ENCODE measurements at regions not wholly inside any gene's neighbourhood (a gene's known extent, or its start where the extent isn't known, plus 50 kb on each side); places are given as distances from the start of the nearest gene placed in this dataset.
A peak's percentile ranks its signal among the peaks of the same experiment; 100 is the strongest.
"Not testable (repeated sequence)": the region's sequence is repeated elsewhere in the genome, so short reads cannot be mapped to it uniquely, and the experiment has no call there.

GRCh38 chr15:91415258-91415657 is 315.2 kb downstream of the SV2B start:
- not testable (repeated sequence) for DNase-seq

GRCh38 chr15:91420689-91421088 is 320.6 kb downstream of the SV2B start:
- DNase-seq: no peak

- DNase-seq: no peak
These were observed 322.7 kb downstream of the SV2B start for GRCh38 chr15:91422797-91423196.

GRCh38 chr15:91424001-91424400 is 323.9 kb downstream of the SV2B start:
- DNase-seq: no peak

- peak; percentile 78 for DNase-seq
These were observed 326.4 kb downstream of the SV2B start for GRCh38 chr15:91426412-91426811.

- DNase-seq: no peak
These were observed 329.9 kb downstream of the SV2B start for GRCh38 chr15:91429973-91430372.

- no peak for DNase-seq
These were observed 331.1 kb downstream of the SV2B start for GRCh38 chr15:91431041-91431715.

GRCh38 chr15:91435113-91435512 is 335.1 kb downstream of the SV2B start:
- no peak for DNase-seq

- DNase-seq: no peak
These were observed 344.6 kb downstream of the SV2B start for GRCh38 chr15:91444656-91445055.

GRCh38 chr15:91445695-91446228 is 345.7 kb downstream of the SV2B start:
- DNase-seq: peak; percentile 58

GRCh38 chr15:91447991-91448644 is 348.1 kb downstream of the SV2B start:
- no peak for DNase-seq

GRCh38 chr15:91453376-91453775 is 353.3 kb downstream of the SV2B start:
- not testable (repeated sequence) for DNase-seq

GRCh38 chr15:91456251-91456718 is 356.2 kb downstream of the SV2B start:
- peak; percentile 100 for DNase-seq

GRCh38 chr15:91456921-91457320 is 356.9 kb downstream of the SV2B start:
- peak; percentile 57 for DNase-seq

- DNase-seq: no peak
These were observed 361.3 kb downstream of the SV2B start for GRCh38 chr15:91461377-91461776.

GRCh38 chr15:91465086-91465485 is 365.0 kb downstream of the SV2B start:
- no peak for DNase-seq

- no peak for DNase-seq
These were observed 365.6 kb downstream of the SV2B start for GRCh38 chr15:91465696-91466095.

GRCh38 chr15:91468871-91469580 is 369.0 kb downstream of the SV2B start:
- no peak for DNase-seq

GRCh38 chr15:91469632-91470567 is 369.8 kb downstream of the SV2B start:
- DNase-seq: no peak

- peak; percentile 50 for DNase-seq
These were observed 371.4 kb downstream of the SV2B start for GRCh38 chr15:91471468-91471867.

- DNase-seq: no peak
These were observed 372.3 kb downstream of the SV2B start for GRCh38 chr15:91472316-91472756.

GRCh38 chr15:91473894-91474545 is 374.0 kb downstream of the SV2B start:
- DNase-seq: no peak

Measured in NCI-H226 (cell line).